GM19025 (cell line): ENCODE measurements at regions not wholly inside any gene's neighbourhood (a gene's known extent, or its start where the extent isn't known, plus 50 kb on each side); places are given as distances from the start of the nearest gene placed in this dataset.

Experiments used
- ATAC-seq: cut with Tn5 transposase; IDR thresholded peaks from one replicate; pipeline ENCODE4 v1.9.1; 2021; ENCODE audit warnings: mild to moderate bottlenecking, low read depth, moderate library complexity; ENCODE audit not compliant: unreplicated experiment

- no peak for ATAC-seq
These were observed 92.6 kb downstream of the FAT3 start for GRCh38 chr11:92317222-92317621.

DNA sequence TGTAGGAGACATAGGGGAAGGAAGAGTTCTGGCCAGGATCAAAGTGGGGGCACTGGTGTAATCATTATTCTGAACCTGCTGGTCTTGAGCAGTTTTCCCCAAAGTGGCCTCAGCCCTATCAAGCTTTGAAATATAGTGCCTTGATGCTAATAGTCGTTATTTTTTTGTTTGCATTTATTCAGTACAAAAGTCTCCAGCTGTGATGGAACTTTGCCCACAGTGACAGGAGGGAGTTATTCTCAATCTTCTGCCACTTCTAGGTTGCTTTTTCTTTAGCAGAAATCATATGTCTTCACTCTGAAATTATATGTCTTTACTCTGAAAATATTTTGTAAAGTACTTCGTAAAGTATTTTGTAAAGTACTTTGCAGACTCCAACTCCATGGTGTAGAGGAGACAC, 93.1 kb downstream of the FAT3 start:
- ATAC-seq, result no peak

DNA sequence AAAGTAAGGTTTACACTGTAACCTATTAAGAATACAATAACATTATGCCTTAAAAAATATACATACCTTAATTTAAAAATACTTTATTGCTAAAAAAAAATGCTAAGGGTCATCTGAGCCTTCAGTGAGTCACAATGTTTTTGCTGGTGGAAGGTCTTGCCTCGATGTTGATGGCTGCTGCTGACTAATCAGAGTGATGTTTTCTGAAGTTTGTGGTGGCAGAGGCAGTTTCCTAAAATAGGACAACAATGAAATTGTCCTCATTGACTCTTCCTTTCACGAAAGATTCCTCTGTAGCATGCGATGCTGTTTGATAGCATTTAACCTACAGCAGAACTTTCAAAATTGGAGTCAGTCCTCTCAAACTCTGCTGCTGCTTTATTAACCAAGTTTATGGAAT, 97.6 kb downstream of the FAT3 start:
- no peak for ATAC-seq

GRCh38 chr11:92324890-92325289, 100.3 kb downstream of the FAT3 start:
- ATAC-seq, result no peak

- no peak for ATAC-seq
These were observed 100.8 kb downstream of the FAT3 start for GRCh38 chr11:92325416-92325815.

DNA sequence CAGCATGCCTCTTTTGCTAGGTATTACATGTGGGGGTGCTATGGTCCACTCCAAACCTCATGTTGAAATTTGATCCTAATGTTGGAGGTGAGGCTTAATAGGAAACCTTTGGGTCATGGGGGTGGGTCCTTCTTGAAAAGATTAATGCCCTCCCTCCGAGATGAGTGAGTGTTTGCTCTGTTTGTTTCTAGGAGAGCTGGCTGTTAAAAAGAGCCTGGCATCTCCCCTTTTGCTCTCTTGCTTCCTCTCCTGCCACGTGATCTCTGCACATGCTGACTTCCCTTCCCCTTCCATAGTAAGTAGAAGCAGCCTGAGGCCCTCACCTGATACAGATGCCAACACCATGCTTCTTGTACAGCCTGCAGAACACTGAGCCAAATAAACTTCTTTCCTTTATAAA, 104.5 kb downstream of the FAT3 start:
- ATAC-seq, result no peak

GRCh38 chr11:92329646-92330045, 105.0 kb downstream of the FAT3 start:
- no peak for ATAC-seq

GRCh38 chr11:92330114-92330513, 105.5 kb downstream of the FAT3 start:
- ATAC-seq, result no peak

DNA sequence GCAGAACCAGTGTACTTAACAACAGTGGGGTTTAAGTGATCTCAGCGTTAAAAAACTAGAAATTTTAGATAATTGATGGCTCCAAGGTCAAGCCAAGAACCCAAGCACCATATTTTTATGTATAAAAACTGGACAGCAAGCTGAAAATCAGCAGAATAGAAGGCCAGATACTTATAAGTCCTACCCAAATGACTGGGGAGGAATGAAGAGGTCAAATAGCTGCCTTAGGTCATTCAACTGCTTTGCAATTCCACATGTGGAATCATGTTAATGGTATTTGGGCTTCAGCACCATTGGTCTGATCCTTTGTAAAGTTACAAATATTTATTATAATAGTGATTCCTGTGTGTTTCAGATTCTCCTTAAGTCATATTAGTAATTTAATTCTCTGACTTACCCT, 108.4 kb downstream of the FAT3 start:
- ATAC-seq, result no peak

GRCh38 chr11:92340839-92341238, 116.2 kb downstream of the FAT3 start:
- no peak for ATAC-seq

- no peak for ATAC-seq
These were observed 117.6 kb downstream of the FAT3 start for GRCh38 chr11:92342034-92342720.

GRCh38 chr11:92342886-92343285, 118.3 kb downstream of the FAT3 start:
- no peak for ATAC-seq

- no peak for ATAC-seq
These were observed 121.6 kb downstream of the FAT3 start for GRCh38 chr11:92346220-92346619.

DNA sequence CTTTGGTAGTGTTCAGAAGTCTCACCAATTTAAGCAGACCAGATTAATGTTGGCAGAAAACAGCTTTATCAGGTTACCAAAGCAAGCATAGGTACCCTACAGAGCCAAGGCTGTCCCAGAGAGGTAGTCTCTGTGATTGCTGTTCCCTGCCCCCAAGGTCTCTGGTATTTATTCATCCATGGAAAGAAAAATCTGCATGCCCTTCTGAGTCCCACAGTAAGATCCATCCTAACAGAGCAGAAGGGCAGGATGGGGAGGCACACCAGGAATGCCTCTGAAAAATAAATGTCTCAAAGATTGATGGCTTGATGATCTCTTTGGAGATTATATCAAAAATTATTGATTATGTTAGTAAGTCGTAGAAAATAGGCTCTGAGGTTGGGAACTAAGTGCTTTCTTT, 122.8 kb downstream of the FAT3 start:
- no peak for ATAC-seq

DNA sequence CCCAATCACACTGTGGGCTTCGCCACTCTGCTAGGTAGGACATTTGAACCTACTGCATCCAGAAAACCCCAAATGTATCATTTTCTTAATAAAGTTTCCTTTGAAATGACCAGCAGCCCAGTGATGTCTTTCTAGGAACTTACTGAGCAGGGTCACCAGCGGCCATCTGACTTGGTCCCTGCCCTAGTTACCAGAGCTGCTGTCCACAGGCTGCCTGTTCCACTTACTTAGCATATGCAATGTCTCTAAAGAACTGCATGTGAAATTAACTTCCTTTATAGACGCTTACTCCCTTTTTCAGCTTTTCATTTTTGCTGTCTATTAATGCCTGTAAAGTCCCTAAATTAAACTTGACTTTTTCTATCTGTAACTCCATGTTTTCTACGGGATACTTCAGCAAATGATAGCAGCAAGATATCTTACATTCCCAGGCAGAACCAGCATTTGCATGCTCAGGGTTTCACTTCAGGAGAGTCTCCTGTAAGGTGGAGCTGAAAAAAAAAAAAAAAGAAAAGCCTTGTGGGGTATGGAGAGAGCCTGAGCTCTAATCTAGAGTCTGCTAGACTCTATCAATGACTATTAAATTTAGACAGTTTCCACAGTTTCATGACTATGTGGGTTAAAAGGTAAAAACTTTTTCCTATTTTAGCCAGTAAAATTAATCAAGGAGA, 125.0 kb downstream of the FAT3 start:
- no peak for ATAC-seq

- ATAC-seq, result no peak
These were observed 132.7 kb downstream of the FAT3 start for GRCh38 chr11:92357344-92357743.

DNA sequence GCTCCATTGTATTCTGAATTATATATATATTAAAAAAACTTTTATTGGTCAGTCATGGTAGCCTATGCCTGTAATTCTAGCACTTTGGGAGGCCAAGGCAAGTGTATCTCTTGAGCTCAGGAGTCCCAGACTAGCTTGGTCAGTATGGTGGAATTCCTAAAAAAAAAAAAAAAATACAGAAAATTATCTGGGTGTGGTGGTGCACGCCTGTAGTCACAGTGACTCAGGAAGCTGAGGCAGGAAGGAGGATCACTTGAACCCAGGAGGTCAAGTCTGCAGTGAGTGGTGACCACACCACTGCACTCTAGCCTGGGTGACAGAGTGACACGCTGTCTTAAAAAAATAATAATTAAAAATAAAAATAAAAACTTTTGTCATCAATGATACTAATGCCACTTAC, 133.2 kb downstream of the FAT3 start:
- no peak for ATAC-seq

DNA sequence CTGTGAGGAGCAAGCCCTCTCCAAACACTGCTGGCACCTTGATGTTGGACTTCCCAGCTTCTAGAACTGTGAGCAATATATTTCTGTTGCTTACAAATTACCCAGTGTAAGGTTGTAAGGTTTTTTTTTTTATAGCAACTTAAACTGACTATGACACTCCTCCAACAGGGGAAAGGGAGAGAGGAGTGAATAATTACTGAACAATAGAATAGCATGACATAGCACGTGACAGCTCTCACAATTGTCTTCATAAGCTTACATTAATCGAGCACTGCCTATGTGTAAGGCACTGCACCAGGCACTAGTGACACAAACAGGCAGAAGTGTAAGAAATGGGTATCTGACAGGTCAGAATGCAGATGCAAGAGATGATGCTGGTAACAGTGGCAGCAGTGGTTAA, 136.9 kb downstream of the FAT3 start:
- no peak for ATAC-seq

GRCh38 chr11:92362989-92363388, 138.4 kb downstream of the FAT3 start:
- no peak for ATAC-seq

DNA sequence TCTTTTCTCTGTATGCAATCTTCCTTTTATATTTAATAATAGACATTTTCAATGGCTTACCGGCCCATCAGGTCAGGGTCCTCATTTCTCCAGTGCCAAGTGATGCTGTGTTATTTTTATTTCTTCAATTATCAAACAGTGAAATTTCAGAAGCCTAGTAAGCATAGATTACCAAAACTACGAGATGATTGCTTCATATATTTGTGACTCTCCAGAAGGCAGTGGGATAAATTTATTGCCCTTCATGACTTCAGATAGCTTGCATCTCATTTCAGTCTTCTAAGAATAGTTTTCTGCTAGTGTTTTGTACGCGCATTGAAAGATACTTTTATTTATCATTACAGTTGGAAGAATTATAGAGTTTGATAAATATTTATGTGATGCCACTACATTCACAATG, 139.6 kb downstream of the FAT3 start:
- no peak for ATAC-seq

DNA sequence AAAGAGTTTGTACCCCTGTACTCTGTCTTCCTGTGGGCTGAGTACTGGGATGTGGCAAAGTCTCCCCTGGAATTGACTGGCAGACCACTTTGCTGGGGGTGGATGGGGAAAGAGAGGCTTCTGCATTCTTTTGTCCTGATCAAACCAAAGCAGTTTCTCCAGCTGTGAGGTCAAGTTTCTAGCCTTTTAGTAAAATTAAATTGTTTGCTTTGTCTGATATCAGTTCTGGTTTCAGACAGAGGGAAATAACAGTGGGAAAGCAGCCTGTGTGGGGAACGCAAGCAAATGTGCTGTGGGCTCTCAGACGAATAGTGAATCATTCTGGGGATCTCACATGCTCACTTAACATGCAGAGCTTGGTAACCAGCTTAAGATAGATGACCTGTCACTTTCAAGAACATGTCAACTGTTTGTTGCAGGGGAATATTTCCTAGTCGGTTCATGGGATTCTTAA, 151.6 kb downstream of the FAT3 start:
- no peak for ATAC-seq

DNA sequence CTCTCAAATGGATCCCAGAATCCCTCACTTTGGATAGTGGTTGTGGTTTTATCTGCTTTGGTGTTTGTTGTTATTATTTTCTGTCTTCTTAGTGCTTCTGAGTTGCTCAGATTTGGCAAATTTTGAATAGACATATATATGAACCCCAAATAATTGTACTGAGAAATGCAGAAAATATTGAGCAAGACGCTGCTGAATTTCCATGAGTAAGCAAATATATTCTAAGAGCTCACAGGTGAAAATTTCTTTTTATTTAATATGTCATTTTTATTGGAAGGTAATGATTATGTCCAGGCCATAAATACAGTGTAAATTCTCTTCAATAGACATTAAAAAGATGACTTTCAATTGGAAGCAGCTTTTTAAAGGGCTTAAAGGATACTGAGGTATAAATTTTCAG, 152.1 kb downstream of the FAT3 start:
- ATAC-seq, result no peak
